ENCODE measurements at regions not wholly inside any gene's neighbourhood (a gene's known extent, or its start where the extent isn't known, plus 50 kb on each side); places are given as distances from the start of the nearest gene placed in this dataset.
"Not testable (repeated sequence)": the region's sequence is repeated elsewhere in the genome, so short reads cannot be mapped to it uniquely, and the experiment has no call there.

DNA sequence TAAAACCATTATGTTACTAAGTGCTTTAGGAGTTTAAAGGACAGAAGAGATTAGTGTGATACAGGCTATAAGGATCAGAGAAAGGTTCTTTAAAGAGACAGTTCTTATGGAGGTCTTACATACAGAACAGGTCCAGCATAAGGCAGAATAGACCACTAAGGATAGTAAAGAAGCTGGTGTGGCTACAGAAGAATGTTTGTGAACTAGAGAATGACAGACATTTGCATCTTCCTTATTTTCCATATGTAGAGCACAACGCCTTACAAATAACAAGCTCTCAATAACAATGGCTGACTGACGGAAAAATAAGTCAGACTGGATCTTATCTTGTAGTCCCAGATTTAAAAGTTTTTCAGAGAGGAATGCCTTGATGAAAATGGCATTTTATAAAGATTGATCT, 95.6 kb upstream of the NOTCH2NLA start:
- not testable (repeated sequence) for DNase-seq (ENCODE audit: low read depth)

GRCh38 chr1:146323302-146323701, 94.5 kb upstream of the NOTCH2NLA start:
- not testable (repeated sequence) for DNase-seq (ENCODE audit: low read depth)

DNA sequence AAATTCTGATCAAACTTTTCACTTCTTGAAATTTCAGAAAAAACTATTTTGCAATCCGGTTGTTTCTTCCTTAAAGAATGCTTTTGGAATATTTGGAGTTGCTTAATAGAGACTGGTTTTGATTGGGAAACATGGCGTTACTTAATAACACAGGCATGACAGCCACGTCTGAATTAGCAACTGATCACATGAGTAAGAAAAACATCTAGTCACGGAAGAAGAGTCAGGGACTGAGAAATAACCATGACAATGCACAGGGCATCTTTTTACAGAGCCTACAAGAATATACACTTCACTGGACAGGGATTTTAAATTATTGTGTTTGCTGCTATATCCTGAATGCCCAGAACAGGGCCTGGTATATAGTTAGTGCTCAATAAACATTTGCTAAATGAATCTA, 94.1 kb upstream of the NOTCH2NLA start:
- DNase-seq (ENCODE audit: low read depth) = not testable (repeated sequence)

GRCh38 chr1:146318715-146319114, 89.9 kb upstream of the NOTCH2NLA start:
- not testable (repeated sequence) for DNase-seq (ENCODE audit: low read depth)

GRCh38 chr1:146317785-146318184, 89.0 kb upstream of the NOTCH2NLA start:
- not testable (repeated sequence) for DNase-seq (ENCODE audit: low read depth)

DNA sequence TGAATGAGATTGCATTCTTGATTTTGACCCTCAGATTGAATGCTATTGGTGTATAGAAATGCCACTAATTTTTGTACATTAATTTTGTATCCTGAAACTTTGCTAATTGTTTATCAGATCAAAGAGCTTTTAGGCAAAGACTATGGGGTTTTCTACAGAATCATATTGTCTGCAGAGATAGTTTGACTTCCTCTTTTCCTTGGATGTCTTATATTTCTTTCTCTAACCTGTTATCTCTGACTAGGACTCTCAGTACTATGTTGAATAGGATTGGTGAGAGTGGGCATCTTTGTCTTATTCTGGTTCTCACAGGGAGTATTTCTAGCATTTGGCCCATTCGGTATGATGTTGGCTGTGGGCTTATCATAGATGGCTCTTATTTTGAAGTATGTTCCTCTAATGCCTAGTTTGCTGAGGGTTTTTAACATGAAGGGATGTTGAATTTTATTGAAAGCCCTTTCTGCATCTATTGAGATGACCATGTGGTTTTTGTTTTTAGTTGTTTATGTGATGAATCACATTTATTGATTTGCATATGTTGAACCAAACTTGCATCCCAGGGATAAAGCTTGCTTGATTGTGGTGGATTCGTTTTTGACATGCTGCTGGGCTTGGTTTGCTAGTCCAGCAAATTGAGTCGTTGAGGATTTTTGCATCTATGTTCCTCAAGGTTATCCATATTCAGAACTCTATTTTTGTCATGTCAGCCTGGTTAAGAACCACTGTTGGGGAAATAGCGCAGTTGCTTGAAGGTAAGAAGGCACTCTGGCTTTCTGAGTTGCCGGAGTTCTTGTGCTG, 85.8 kb upstream of the NOTCH2NLA start:
- DNase-seq (ENCODE audit: low read depth) = not testable (repeated sequence)

GRCh38 chr1:146310579-146310978, 81.8 kb upstream of the NOTCH2NLA start:
- DNase-seq (ENCODE audit: low read depth) = not testable (repeated sequence)

DNA sequence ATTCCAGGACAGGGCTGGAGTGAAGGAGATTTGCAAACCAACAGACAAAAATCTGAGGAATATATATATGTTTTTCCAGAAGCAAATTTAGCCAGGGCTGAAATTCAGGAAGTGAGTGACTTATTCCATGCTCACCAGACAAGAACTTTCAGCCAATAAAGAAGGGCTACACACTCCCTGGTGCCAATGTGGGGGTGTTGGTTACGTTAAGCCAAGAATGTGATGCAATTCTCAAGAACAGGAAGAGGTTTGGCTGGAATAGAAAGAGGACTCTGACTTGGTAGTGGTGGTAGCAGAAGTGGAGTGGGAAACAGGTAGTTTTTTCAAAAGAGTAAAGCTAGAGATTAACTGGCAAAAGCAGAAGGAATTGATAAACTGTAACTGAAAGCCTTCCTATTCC, 80.6 kb upstream of the NOTCH2NLA start:
- DNase-seq (ENCODE audit: low read depth) = not testable (repeated sequence)

DNA sequence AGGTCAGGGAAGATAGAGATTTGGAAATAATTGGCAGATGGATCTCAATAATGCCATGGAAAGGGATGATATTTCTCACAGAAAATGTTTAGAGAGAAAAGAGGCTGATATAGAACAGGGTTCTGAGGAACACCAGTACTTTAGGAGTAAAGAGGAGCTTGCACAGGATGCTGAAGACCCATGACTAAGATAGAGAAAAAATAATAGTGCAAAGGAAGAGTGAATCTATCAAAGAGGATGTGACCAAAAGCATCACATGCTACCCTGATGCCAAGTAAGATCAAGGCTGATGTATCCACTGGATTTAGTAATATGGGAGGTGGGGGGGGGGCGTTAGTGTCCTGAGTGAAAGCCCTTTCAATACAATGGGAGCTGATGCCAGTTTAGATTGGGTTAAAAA, 80.1 kb upstream of the NOTCH2NLA start:
- DNase-seq (ENCODE audit: low read depth) = not testable (repeated sequence)

GRCh38 chr1:146308152-146308551, 79.3 kb upstream of the NOTCH2NLA start:
- not testable (repeated sequence) for DNase-seq (ENCODE audit: low read depth)

DNA sequence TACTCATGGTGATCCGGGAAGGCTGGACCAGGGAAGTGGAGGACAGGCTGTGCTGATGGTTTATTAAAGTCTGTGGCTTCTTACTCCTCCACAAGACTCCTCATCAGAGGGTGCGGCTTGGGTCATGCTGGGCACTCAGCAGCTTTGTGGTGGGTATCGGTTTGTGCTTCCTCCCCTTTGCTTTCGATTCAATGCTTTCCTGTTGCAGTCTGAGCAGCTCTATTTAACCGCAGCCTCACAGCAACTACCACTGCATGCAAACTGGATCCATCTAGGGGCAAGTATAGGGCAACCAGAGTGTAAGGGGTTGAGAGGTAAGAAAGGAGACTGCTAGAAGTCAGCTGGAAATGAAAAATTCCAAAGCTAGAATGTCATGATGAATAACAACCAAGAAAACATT, 78.8 kb upstream of the NOTCH2NLA start:
- DNase-seq (ENCODE audit: low read depth) = not testable (repeated sequence)

- DNase-seq (ENCODE audit: low read depth) = not testable (repeated sequence)
Measured at GRCh38 chr1:146306651-146307050, 77.8 kb upstream of the NOTCH2NLA start.

GRCh38 chr1:146305442-146305841, 76.6 kb upstream of the NOTCH2NLA start:
- not testable (repeated sequence) for DNase-seq (ENCODE audit: low read depth)

GRCh38 chr1:146298575-146298897, 69.7 kb upstream of the NOTCH2NLA start:
- not testable (repeated sequence) for DNase-seq (ENCODE audit: low read depth)

- DNase-seq (ENCODE audit: low read depth) = not testable (repeated sequence)
Measured at GRCh38 chr1:146297781-146298574, 69.2 kb upstream of the NOTCH2NLA start.

- not testable (repeated sequence) for DNase-seq (ENCODE audit: low read depth)
Measured at GRCh38 chr1:146292940-146293936, 64.4 kb upstream of the NOTCH2NLA start.

DNA sequence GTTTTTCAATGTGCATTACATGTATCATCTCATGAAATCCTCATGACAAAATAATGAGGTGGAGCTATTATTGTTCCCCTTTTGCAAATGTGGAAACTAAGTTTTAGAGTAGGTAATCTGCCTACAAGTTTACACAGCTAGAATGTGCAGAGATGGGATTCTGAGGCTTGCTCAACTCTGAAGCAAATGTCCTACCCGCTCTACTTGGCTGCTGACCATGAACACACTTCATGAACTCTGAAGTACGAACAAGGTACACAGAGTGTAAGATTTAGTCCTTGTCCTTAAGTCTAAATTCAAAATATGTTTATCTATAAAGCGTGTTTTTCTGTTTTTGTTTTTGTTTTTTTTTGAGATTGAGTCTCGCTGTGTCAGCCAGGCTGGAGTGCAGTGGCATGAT, 63.6 kb upstream of the NOTCH2NLA start:
- DNase-seq (ENCODE audit: low read depth) = not testable (repeated sequence)

GRCh38 chr1:146287881-146288280, 59.1 kb upstream of the NOTCH2NLA start:
- not testable (repeated sequence) for DNase-seq (ENCODE audit: low read depth)

GRCh38 chr1:146284760-146285159, 55.9 kb upstream of the NOTCH2NLA start:
- not testable (repeated sequence) for DNase-seq (ENCODE audit: low read depth)

- DNase-seq (ENCODE audit: low read depth) = not testable (repeated sequence)
Measured at GRCh38 chr1:146283527-146283880, 54.7 kb upstream of the NOTCH2NLA start.

DNA sequence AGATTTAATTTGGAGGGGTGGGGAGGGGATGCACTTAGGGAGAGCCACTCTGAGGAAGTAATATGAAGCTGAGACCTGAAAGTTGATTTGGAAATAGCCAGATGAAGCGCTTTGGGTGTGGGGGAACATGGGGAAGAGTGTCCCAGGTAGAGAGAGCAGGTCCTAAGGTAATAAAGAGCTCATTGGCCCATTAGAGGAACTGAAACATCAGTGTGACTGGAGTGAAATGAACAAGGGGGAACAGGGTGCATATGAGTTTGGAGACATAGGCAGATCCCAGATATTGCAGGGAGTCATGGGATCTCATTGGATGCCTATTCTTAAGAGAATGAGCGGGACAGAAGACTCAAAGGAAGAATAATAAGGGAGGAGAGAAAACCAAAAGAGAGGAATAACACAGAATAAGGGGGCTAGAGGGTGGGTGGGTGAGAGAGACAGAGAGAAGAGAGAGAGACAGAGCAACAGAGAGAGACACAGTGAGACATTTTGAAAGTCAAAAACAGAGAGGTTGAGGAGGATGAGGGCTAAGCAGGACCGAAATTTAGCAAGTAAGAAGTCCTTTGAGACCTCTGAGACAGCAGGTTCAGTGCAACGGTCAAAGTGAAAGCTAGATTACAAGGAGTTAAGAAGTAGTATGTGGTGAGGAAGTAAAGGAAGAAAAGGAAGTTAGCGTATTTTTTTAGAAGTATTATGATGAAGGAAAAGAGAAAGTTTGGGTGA, 54.1 kb upstream of the NOTCH2NLA start:
- DNase-seq (ENCODE audit: low read depth) = not testable (repeated sequence)
